ENCODE measurements at regions not wholly inside any gene's neighbourhood (a gene's known extent, or its start where the extent isn't known, plus 50 kb on each side); places are given as distances from the start of the nearest gene placed in this dataset.

- DNase-seq: no peak
Observed at GRCh38 chr18:77597726-77598125, 348.1 kb downstream of the GALR1 start.

DNA sequence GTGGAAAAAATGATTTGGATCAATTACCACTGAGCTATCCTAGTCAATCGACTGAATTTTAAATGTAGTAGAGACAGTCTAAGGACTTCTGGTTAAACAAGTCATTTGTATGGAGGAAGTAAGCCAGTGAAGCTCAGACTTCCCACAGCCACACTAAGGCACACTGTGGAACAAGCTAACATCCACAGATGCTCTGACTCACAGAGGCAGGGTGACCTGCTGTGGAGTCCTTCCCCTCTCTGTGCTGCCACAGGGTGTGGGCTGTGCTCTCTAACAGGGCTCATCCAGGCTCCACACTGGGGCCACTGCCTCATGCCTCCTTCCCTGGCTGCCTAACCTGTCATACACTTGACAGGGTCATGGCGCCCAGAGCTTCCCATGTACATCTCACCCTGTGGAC lies 351.0 kb downstream of the GALR1 start:
- DNase-seq: no peak

GRCh38 chr18:77601567-77601966 lies 351.9 kb downstream of the GALR1 start:
- no peak for DNase-seq

DNA sequence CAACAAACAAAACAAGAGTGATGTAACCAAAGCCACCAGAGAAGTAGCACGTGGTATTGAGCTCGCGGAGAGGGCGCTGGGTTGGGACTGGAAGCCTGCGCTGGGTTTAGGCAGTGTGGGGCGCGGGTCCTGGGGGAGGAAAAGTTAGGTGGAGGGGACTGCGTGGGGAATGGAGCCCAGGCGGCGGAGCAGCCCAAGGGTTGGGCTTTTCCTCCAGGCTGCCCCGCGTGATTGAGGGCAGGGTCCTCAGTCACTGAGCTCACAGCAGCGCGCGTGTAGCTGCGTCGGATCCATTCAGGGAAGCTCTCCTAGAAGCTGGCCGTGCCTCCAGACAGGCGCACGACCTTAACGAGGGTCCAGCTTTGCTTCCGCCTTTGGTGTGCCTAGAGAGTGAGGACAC lies 357.4 kb downstream of the GALR1 start:
- no peak for DNase-seq

- no peak for DNase-seq
Observed at GRCh38 chr18:77608807-77609206, 359.2 kb downstream of the GALR1 start.

GRCh38 chr18:77617694-77618093 lies 368.0 kb downstream of the GALR1 start:
- DNase-seq: no peak

GRCh38 chr18:77619525-77619924 lies 369.9 kb downstream of the GALR1 start:
- DNase-seq: no peak

DNA sequence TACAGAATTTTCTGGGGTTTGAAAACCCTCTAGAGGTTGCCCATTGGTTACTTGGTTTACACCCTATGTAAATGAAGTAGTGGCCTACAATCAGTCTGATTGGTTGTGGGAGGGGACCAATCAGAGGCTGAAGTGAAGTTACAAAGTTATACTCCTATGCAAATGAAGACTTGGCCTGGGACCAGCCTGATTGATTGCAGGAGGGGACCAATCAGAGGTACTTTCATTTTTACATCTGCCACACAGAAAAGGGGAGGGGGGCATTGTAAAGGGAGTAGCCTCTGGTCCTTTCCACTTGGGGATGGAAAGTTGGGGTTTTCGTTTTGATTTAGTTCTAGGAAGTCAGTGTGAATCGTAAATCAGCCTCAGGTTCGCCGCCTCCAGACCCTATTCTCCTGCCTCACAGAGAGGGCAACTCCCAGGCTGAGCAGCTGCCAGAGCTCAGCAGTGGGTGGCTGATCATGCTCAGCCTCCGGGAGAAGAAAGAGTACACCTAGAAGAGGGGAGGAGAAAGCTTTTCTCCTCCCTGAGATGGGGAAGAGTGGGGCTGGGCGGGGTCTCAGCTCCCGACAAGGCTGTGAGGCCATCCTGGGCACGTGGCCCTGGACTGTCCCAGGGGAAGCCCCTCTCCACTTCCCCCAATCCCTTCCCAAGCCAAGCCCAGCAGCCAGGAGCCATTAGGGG lies 372.5 kb downstream of the GALR1 start:
- no peak for DNase-seq

GRCh38 chr18:77632758-77633157 lies 383.1 kb downstream of the GALR1 start:
- no peak for DNase-seq

DNA sequence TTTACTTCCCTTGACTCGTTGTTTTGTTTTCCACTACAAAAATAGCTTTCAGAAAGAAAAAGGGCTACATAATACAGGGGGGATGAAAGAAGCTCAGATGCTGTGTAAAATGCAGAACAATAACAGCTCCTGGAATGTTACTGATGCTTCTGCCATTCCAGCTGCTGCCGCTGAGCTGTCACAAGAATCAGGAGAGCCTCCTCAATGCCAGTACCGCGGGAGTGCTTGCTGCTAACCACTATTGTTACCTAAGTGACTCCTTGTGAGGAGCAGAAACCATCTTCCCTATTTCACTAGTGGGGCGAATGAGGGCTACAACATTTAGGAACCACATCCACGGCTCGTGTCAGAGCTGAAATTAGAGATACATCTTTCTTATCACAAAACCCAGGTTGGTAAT lies 384.8 kb downstream of the GALR1 start:
- no peak for DNase-seq

DNA sequence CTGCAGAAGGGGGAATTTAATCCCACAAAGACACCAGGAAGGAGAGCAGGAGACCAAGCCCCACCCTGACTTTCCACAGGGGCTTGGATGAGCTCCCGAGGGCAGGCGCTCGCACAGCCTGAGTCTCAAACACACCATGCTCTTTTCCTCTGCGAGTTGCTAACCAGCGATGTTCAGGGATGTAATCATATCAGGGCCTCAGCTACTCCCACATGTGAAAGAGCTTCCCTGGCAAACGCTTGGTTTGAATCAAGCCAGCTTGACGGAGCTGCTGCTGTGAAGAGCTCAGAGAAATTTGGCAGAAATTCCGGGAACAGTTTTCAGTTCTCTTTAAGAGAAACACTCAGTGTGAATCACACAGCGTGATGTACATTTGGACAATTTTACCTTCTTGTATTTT lies 385.8 kb downstream of the GALR1 start:
- DNase-seq: no peak

DNA sequence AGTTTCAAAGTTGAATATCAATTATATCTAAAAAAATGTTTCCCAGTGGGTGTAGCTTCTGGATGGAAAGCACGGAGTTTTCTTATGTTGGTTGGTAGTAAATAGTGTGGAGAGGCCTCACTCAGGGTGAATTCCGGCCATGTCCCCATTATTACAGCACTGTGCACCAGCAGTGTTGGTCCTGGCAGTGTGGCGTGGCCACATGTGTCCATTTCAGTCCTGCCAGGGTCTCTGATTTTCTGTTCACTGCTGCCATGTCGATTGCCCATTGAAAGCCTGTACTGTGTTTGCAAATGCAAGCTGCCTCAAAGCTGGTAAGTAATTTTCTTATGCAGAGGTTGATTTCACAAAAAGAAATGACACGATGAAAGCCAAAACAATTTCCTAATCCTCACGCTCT lies 386.2 kb downstream of the GALR1 start:
- DNase-seq: no peak

DNA sequence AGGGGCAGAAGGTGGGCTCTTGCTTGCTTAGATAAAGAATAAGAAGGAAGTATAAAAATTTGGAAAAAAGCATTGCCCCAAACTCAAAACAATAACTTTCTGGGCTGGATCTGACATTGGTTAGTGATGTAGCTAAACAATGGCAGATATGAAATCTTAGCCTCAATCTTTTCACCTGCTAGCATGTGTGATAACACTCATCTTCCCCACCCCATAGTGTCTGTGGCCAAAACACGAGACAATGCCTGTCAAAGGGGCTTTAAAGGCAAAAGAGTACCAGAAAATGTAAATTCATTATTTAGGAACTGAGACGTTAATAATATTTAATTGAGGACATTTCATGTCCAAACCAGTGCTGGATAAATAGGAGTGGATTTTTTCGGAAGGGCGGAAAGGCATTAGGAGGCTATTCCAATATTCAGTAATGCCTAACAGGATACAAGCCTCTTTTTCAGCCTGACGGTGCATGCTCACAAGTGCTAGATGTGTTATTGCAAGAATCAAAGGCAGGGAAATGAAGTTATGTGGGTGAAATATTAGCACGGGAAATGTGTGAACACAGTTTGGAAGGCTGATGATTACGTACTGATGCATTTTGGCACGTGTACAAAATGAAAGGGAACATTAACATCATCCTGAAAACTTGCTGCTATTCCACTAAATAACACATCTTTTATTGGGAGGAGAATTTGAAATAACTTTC lies 395.7 kb downstream of the GALR1 start:
- DNase-seq: no peak

GRCh38 chr18:77647472-77647871 lies 397.8 kb downstream of the GALR1 start:
- no peak for DNase-seq

DNA sequence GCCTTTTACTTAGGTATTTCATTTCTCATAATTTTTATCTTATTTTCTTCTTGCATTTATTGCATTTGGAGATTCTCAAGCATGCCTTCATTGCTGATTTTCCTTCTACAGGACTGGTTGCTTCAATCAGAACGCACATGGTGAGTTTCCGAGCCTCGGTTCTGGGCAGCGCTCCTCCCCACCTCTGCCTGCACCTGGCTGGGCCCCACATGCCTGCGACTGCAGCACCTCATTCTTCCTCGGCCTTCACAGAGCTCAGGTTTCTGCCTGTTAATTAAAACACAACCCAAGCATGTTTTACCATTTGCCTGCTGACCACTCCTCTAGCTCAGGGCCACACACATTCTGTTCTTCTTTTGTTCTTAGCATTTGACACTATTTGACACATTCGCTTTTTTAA lies 398.8 kb downstream of the GALR1 start:
- no peak for DNase-seq

DNA sequence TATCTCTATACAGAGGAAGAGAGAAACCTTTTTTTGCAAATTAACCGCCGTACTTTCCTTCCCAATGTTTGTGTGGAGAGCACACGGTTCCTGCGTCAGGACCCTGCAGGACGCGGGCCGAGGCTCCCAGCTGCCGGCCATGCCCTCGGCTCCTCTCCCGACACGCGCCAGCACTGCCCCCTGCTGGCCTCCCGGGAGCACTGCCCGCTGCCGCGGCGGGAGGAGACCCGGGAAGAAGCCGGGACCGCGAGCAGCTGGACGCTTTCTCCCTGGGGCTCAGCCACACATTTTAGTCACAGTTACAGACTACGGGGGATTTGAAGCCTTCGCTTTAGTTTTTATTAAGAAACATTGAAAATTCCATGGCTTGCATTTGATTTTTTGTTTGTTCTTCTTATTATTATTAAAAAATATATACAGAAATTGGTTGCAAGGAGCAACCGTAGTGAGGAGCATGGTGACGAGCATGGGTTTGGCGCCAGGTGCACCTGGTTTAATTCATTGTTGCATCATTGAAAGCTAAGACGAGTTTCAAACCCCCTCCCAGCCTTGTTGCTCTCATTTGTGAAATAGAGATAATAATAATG lies 401.2 kb downstream of the GALR1 start:
- peak; percentile 3 to 22 for DNase-seq

GRCh38 chr18:77651441-77651840 lies 401.8 kb downstream of the GALR1 start:
- DNase-seq: no peak

DNA sequence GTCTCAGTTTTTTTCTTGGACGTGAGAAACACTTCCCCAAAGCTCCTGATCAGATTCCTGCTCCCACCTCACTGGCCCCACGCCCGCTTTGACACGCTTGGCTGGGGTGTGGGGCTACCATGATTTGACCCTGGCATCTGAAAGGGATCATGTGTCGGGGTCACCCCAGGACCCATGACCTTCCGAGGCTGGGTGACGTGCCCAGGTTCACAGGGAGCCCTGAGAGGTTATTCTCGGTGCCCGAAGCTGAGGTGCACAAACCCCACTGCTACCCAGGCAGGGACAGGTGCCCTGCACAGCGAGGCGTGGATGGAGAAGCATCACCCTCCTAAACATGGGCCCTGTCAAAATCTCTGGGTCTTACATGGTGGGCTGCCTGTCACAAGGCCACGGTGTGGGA lies 404.1 kb downstream of the GALR1 start:
- no peak for DNase-seq

- DNase-seq: no peak
Observed at GRCh38 chr18:77654302-77654701, 404.7 kb downstream of the GALR1 start.

- no peak for DNase-seq
Observed at GRCh38 chr18:77657651-77658298, 408.1 kb downstream of the GALR1 start.

DNA sequence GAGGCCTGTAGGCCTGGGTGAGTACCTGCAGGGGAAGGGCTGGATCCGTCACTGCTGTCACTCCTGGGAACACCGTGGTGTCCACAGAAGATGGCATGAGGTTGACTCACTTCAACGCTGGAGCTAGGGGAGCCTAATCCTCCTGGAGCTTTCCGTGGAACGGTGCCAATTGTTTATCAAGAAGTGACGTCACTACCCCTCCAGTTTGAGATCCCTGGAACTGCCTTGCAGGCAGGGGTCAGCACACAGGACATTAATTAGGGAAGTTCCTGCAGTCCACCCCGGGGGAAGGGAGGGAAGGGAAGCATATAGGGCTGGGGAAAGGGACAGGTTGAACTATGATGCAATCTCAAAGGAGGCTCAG lies 408.6 kb downstream of the GALR1 start:
- DNase-seq: no peak

DNA sequence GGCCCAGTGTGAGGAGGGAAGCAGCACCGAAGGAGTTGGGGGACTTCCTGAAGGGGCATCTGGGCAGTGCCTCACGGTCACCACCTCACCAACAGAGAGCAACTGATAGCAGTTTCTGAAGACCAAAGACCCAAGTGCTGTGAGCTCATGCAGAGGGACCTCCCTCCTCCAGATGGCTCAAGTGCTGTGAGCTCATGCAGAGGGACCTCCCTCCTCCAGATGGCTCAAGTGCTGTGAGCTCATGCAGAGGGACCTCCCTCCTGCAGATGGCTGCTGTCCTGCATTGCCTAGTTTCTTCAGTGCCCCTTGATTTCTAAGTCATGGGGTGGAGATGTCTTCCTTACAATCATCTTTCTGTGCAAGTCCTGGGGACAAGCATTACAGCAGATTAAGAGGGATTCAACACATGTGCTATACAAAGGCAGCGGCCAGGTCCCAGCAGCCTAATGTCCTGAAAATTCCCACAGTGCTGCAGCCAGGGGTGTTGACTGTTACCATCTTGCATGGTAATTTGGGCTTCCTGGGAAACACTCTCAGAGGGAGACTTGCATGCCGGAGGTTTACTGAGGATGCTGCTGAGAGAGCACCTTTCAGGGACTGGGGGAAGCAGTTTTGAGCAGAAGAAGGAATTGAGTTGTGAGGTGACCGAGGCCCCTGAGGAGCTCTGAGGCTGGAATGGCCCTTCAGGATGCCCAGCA lies 409.3 kb downstream of the GALR1 start:
- no peak for DNase-seq

GRCh38 chr18:77666613-77667012 lies 417.0 kb downstream of the GALR1 start:
- no peak for DNase-seq
